A549 (cell line): ENCODE measurements at regions not wholly inside any gene's neighbourhood (a gene's known extent, or its start where the extent isn't known, plus 50 kb on each side); places are given as distances from the start of the nearest gene placed in this dataset.

Experiments
- CHD2 ChIP-seq: fragments of 150-350 bp; IDR thresholded peaks from 2 replicates; pipeline ENCODE4 v1.6.1; 2014; ENCODE audit warnings: low read length; ENCODE audit not compliant: partially characterized antibody
- ESRRA ChIP-seq: fragments of 150-350 bp; IDR thresholded peaks from 2 replicates; pipeline ENCODE4 v1.6.1; 2014; ENCODE audit warnings: mild to moderate bottlenecking, low read length, borderline replicate concordance
- HOXA7 ChIP-seq: fragments of 250-450 bp; sonication (Bioruptor Pico); IDR thresholded peaks from 2 replicates; pipeline ENCODE4 v1.5.0; 2020; ENCODE audit warnings: mild to moderate bottlenecking, moderate library complexity
- HOXB5 ChIP-seq: fragments of 250-450 bp; sonication (Bioruptor Pico); IDR thresholded peaks from 2 replicates; pipeline ENCODE4 v1.5.0; 2020; ENCODE audit warnings: mild to moderate bottlenecking, moderate library complexity
- JUN ChIP-seq, 2 experiments: fragments of >200 bp; sonication (Bioruptor Twin); formaldehyde crosslinking; IDR thresholded peaks; 2 replicates in 1 of 2; 3 replicates in 1 of 2; pipeline ENCODE4 v1.6.1; 2016 to 2017
- JUNB ChIP-seq: fragments of >200 bp; sonication (Bioruptor Twin); formaldehyde crosslinking; IDR thresholded peaks from 2 replicates; pipeline ENCODE4 v1.6.1; 2016
- MAFK ChIP-seq: fragments of 450-650 bp; IDR thresholded peaks from 2 replicates; pipeline ENCODE4 v1.6.1; 2014; ENCODE audit not compliant: partially characterized antibody
- MAZ ChIP-seq: fragments of 150-350 bp; IDR thresholded peaks from 2 replicates; pipeline ENCODE4 v1.6.1; 2014; ENCODE audit warnings: antibody characterized with exemption, low read depth, low read length, borderline replicate concordance
- POLR2A ChIP-seq: IDR thresholded peaks from 2 replicates; pipeline ENCODE4 v1.6.1; 2012; ENCODE audit warnings: mild to moderate bottlenecking, low read length
- POLR2AphosphoS2 ChIP-seq: conservative IDR thresholded peaks from 2 replicates; pipeline ENCODE4 v1.6.1; 2012; ENCODE audit warnings: low read length, improper control_type of control experiment, inconsistent platforms
- TFCP2L1 ChIP-seq: fragments of 250-450 bp; sonication (Bioruptor Pico); IDR thresholded peaks from 2 replicates; pipeline ENCODE4 v1.5.0; 2021; ENCODE audit warnings: mild to moderate bottlenecking
- TF ChIP-seq, protein P1 (sequence below): fragments of >200 bp; sonication (Bioruptor Twin); formaldehyde crosslinking; IDR thresholded peaks from 3 replicates; pipeline ENCODE4 v1.5.1; 2016
- TF ChIP-seq, protein P2 (sequence below): IDR thresholded peaks from 2 replicates; pipeline ENCODE4 v1.6.1; 2012
- TF ChIP-seq, protein P3 (sequence below): fragments of 200-600 bp; sonication (generic); IDR thresholded peaks from 2 replicates; pipeline ENCODE4 v1.6.1; 2016; ENCODE audit warnings: antibody characterized with exemption, mild to moderate bottlenecking, moderate library complexity

DNA sequence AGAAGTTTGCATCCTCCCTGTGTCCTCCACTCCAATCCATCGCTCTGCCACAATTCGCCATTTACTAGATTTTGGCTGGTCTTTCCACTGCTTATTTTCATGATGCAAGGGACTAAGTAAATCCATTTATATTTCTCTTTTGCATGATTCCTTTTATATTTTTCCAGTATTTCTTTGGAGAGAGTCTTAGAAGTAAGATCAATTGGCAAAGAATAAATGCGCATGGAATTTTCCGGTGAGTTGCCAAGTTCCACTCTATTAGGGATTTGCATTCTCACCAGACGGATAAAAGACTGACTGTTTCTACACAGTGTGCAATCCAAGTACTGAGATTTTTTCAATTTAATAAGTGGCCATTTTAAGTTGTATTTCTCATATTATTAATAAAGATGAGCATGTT, 91.7 kb upstream of the PHACTR3 start:
- TF ChIP-seq HOXA7 (no peak), CHD2 (no peak), JUN (IDR thresholded peaks at IDR 0.05) (no peak), MAFK (no peak), ESRRA (no peak), POLR2A (no peak), JUNB (no peak), TFCP2L1 (CRISPR knock-in tag) (no peak), HOXB5 (CRISPR knock-in tag) (no peak), POLR2AphosphoS2 (no peak), MAZ (no peak)
- TF ChIP-seq, protein P1, sequence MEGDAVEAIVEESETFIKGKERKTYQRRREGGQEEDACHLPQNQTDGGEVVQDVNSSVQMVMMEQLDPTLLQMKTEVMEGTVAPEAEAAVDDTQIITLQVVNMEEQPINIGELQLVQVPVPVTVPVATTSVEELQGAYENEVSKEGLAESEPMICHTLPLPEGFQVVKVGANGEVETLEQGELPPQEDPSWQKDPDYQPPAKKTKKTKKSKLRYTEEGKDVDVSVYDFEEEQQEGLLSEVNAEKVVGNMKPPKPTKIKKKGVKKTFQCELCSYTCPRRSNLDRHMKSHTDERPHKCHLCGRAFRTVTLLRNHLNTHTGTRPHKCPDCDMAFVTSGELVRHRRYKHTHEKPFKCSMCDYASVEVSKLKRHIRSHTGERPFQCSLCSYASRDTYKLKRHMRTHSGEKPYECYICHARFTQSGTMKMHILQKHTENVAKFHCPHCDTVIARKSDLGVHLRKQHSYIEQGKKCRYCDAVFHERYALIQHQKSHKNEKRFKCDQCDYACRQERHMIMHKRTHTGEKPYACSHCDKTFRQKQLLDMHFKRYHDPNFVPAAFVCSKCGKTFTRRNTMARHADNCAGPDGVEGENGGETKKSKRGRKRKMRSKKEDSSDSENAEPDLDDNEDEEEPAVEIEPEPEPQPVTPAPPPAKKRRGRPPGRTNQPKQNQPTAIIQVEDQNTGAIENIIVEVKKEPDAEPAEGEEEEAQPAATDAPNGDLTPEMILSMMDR = no peak
- TF ChIP-seq, protein P2, sequence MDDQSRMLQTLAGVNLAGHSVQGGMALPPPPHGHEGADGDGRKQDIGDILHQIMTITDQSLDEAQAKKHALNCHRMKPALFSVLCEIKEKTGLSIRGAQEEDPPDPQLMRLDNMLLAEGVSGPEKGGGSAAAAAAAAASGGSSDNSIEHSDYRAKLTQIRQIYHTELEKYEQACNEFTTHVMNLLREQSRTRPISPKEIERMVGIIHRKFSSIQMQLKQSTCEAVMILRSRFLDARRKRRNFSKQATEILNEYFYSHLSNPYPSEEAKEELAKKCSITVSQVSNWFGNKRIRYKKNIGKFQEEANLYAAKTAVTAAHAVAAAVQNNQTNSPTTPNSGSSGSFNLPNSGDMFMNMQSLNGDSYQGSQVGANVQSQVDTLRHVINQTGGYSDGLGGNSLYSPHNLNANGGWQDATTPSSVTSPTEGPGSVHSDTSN = no peak
- TF ChIP-seq, protein P3, sequence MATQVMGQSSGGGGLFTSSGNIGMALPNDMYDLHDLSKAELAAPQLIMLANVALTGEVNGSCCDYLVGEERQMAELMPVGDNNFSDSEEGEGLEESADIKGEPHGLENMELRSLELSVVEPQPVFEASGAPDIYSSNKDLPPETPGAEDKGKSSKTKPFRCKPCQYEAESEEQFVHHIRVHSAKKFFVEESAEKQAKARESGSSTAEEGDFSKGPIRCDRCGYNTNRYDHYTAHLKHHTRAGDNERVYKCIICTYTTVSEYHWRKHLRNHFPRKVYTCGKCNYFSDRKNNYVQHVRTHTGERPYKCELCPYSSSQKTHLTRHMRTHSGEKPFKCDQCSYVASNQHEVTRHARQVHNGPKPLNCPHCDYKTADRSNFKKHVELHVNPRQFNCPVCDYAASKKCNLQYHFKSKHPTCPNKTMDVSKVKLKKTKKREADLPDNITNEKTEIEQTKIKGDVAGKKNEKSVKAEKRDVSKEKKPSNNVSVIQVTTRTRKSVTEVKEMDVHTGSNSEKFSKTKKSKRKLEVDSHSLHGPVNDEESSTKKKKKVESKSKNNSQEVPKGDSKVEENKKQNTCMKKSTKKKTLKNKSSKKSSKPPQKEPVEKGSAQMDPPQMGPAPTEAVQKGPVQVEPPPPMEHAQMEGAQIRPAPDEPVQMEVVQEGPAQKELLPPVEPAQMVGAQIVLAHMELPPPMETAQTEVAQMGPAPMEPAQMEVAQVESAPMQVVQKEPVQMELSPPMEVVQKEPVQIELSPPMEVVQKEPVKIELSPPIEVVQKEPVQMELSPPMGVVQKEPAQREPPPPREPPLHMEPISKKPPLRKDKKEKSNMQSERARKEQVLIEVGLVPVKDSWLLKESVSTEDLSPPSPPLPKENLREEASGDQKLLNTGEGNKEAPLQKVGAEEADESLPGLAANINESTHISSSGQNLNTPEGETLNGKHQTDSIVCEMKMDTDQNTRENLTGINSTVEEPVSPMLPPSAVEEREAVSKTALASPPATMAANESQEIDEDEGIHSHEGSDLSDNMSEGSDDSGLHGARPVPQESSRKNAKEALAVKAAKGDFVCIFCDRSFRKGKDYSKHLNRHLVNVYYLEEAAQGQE = no peak
